ENCODE measurements at regions not wholly inside any gene's neighbourhood (a gene's known extent, or its start where the extent isn't known, plus 50 kb on each side); places are given as distances from the start of the nearest gene placed in this dataset.

DNA sequence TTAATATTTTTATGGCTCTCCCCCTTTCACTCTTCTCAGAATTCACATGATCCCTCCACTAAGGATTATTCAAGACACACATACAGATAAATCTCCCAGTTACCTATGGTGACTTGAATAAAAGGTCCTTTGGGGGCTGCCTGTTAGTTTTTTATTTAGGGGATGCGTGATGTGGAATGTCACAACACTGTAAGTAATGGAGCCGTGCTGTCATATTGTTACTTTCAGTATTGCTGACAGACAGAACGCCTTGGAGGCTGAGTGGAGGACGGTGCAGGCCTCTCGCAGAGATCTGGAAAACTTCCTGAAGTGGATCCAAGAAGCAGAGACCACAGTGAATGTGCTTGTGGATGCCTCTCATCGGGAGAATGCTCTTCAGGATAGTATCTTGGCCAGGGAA lies 291.7 kb downstream of the UTRN start:
- TF ChIP-seq, protein P1, sequence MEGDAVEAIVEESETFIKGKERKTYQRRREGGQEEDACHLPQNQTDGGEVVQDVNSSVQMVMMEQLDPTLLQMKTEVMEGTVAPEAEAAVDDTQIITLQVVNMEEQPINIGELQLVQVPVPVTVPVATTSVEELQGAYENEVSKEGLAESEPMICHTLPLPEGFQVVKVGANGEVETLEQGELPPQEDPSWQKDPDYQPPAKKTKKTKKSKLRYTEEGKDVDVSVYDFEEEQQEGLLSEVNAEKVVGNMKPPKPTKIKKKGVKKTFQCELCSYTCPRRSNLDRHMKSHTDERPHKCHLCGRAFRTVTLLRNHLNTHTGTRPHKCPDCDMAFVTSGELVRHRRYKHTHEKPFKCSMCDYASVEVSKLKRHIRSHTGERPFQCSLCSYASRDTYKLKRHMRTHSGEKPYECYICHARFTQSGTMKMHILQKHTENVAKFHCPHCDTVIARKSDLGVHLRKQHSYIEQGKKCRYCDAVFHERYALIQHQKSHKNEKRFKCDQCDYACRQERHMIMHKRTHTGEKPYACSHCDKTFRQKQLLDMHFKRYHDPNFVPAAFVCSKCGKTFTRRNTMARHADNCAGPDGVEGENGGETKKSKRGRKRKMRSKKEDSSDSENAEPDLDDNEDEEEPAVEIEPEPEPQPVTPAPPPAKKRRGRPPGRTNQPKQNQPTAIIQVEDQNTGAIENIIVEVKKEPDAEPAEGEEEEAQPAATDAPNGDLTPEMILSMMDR (IDR thresholded peaks at IDR 0.05): no peak
- no peak for TF ChIP-seq POLR2AphosphoS5 (IDR thresholded peaks at IDR 0.05; ENCODE audit: low read depth, low read length)
